ENCODE measurements at regions not wholly inside any gene's neighbourhood (a gene's known extent, or its start where the extent isn't known, plus 50 kb on each side); places are given as distances from the start of the nearest gene placed in this dataset.

- no peak overlapping the region for H3K4me3 ChIP-seq
- no peaks in the 10 kb centered on the region for H3K9me3 ChIP-seq
- H3K27ac ChIP-seq: no peak overlapping the region
- no peak for DNase-seq (ENCODE audit: extremely low spot score in 2 of 2)
- no peaks in the 10 kb centered on the region for H3K4me1 ChIP-seq
- no peaks in the 10 kb centered on the region for H3K36me3 ChIP-seq
- intact Hi-C loops (cut with DNase I): no loop called here
- peaks cover 3% of the 10 kb centered on the region for H3K27me3 ChIP-seq
- TF ChIP-seq, protein P1, sequence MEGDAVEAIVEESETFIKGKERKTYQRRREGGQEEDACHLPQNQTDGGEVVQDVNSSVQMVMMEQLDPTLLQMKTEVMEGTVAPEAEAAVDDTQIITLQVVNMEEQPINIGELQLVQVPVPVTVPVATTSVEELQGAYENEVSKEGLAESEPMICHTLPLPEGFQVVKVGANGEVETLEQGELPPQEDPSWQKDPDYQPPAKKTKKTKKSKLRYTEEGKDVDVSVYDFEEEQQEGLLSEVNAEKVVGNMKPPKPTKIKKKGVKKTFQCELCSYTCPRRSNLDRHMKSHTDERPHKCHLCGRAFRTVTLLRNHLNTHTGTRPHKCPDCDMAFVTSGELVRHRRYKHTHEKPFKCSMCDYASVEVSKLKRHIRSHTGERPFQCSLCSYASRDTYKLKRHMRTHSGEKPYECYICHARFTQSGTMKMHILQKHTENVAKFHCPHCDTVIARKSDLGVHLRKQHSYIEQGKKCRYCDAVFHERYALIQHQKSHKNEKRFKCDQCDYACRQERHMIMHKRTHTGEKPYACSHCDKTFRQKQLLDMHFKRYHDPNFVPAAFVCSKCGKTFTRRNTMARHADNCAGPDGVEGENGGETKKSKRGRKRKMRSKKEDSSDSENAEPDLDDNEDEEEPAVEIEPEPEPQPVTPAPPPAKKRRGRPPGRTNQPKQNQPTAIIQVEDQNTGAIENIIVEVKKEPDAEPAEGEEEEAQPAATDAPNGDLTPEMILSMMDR (IDR thresholded peaks at IDR 0.05): no peak
- TF ChIP-seq POLR2A (IDR thresholded peaks at IDR 0.05): no peak
- TF ChIP-seq POLR2AphosphoS5 (IDR thresholded peaks at IDR 0.05; ENCODE audit: insufficient read depth in 1 of 2, low read depth in 1 of 2): no peak
These were observed 497.4 kb upstream of the ZFHX3 start for GRCh38 chr16:73545290-73545689.

DNA sequence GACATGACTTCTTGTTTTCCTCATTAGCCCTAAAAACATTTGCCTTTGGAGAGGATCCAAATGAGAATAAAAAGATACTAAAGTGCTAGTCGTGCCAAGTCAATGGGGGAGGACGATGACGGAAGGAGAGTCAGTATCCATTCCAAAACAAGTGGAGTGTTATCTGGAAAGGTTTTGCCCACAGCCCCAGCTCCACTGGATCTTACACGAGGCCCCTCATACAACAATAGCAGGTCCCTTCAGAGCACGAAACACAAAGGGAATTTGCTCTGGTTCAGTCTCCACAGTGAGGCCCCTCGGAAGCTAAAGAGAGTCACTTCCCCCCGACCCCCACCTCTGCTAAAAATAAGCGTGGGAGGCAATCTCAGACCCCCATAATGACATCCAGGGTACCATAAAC lies 496.9 kb upstream of the ZFHX3 start:
- no peak for DNase-seq (ENCODE audit: extremely low spot score in 2 of 2)
- H3K9me3 ChIP-seq: no peaks in the 10 kb centered on the region
- peaks cover 3% of the 10 kb centered on the region for H3K27me3 ChIP-seq
- no peaks in the 10 kb centered on the region for H3K36me3 ChIP-seq
- no peak overlapping the region for H3K4me3 ChIP-seq
- H3K4me1 ChIP-seq: no peaks in the 10 kb centered on the region
- H3K27ac ChIP-seq: no peak overlapping the region
- TF ChIP-seq POLR2A (IDR thresholded peaks at IDR 0.05): no peak
- no peak for TF ChIP-seq POLR2AphosphoS5 (IDR thresholded peaks at IDR 0.05; ENCODE audit: insufficient read depth in 1 of 2, low read depth in 1 of 2)
- TF ChIP-seq, protein P1 (IDR thresholded peaks at IDR 0.05): no peak
- intact Hi-C loops (cut with DNase I): no loop called here

- no peak overlapping the region for H3K27ac ChIP-seq
- no peak overlapping the region for H3K4me3 ChIP-seq
- H3K36me3 ChIP-seq: no peaks in the 10 kb centered on the region
- H3K9me3 ChIP-seq: no peaks in the 10 kb centered on the region
- no peak for DNase-seq (ENCODE audit: extremely low spot score in 2 of 2)
- H3K4me1 ChIP-seq: no peaks in the 10 kb centered on the region
- H3K27me3 ChIP-seq: peaks cover 3% of the 10 kb centered on the region
- intact Hi-C loops (cut with DNase I): no loop called here
- TF ChIP-seq POLR2A (IDR thresholded peaks at IDR 0.05): no peak
- TF ChIP-seq, protein P1 (IDR thresholded peaks at IDR 0.05): no peak
- no peak for TF ChIP-seq POLR2AphosphoS5 (IDR thresholded peaks at IDR 0.05; ENCODE audit: insufficient read depth in 1 of 2, low read depth in 1 of 2)
These were observed 496.2 kb upstream of the ZFHX3 start for GRCh38 chr16:73543970-73544599.

DNA sequence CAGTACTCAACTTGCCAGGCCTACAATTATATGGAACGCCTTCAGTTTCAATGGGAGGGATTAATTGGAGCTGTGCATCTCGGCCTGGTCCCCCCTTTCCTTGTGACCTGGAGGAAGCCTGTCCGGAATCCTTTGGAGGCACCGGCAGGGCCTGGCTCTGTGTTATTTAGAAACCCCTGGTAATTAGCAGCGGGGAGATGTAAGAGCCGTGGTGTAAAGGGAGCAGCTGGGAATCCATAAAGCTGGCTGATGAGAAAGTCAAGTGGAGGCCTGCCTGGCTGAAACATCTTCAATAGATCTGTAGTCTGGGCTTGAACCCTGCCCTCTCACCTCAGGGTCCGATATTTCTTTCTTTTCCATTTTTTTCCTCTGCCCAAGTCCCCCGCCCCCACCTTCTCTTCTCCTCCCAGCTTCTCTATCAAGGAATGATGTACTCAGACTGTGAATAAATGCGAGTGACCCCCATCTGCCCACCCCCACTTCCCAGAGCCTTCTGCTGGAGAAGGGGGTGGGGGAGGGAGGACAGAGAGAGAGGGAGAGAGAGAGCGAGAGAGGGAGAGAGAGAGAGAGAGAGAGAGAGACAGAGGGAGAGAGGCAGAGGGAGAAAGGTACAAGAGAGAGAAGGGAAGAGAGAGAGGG lies 495.5 kb upstream of the ZFHX3 start:
- intact Hi-C loops (cut with DNase I): no loop called here
- no peak overlapping the region for H3K27ac ChIP-seq
- DNase-seq (ENCODE audit: extremely low spot score in 2 of 2): no peak
- no peaks in the 10 kb centered on the region for H3K36me3 ChIP-seq
- no peak overlapping the region for H3K4me3 ChIP-seq
- H3K9me3 ChIP-seq: no peaks in the 10 kb centered on the region
- TF ChIP-seq, protein P1 (IDR thresholded peaks at IDR 0.05): no peak
- TF ChIP-seq POLR2A (IDR thresholded peaks at IDR 0.05) (no peak), POLR2AphosphoS5 (IDR thresholded peaks at IDR 0.05; ENCODE audit: insufficient read depth in 1 of 2, low read depth in 1 of 2) (no peak)
- H3K4me1 ChIP-seq: no peaks in the 10 kb centered on the region
- H3K27me3 ChIP-seq: peaks cover 3% of the 10 kb centered on the region

DNA sequence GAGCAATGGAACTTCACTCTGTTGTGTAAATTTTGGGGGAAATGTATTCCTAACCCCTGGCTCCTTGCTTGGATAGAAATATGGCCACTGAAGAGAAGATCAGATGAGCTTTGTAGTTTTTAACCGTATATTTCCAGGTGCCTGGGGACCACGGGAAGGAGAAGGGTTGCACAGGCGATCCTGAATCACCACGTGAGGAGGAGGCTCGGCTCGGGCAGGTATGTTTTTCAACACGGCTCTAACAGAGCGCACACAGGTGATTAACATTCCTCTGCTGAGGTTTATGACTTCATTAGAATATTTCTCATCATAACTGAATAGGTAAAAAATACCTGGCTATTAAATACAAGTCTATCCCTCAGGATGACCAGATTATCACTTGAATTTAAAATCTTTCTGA lies 495.0 kb upstream of the ZFHX3 start:
- DNase-seq (ENCODE audit: extremely low spot score in 2 of 2): no peak
- intact Hi-C loops (cut with DNase I): no loop called here
- no peaks in the 10 kb centered on the region for H3K4me1 ChIP-seq
- no peaks in the 10 kb centered on the region for H3K36me3 ChIP-seq
- no peak overlapping the region for H3K27ac ChIP-seq
- no peaks in the 10 kb centered on the region for H3K9me3 ChIP-seq
- H3K27me3 ChIP-seq: peaks cover 1% of the 10 kb centered on the region
- no peak overlapping the region for H3K4me3 ChIP-seq
- TF ChIP-seq, protein P1 (IDR thresholded peaks at IDR 0.05): no peak
- no peak for TF ChIP-seq POLR2A (IDR thresholded peaks at IDR 0.05)
- no peak for TF ChIP-seq POLR2AphosphoS5 (IDR thresholded peaks at IDR 0.05; ENCODE audit: insufficient read depth in 1 of 2, low read depth in 1 of 2)

Data from vagina (tissue), 2 donors.